GM12878 (cell line): ENCODE measurements at regions not wholly inside any gene's neighbourhood (a gene's known extent, or its start where the extent isn't known, plus 50 kb on each side); places are given as distances from the start of the nearest gene placed in this dataset.

Experiments
- FOS ChIP-seq: IDR thresholded peaks from 3 replicates; pipeline ENCODE4 v1.6.1; 2011; ENCODE audit warnings: borderline replicate concordance; ENCODE audit not compliant: insufficient read length; ENCODE audit errors: extremely low read depth
- POLR2A ChIP-seq: IDR thresholded peaks from 2 replicates; pipeline ENCODE4 v1.6.1; 2011; ENCODE audit warnings: low read depth, mild to moderate bottlenecking, low read length
- TF ChIP-seq, protein P1 (sequence below): IDR thresholded peaks from 2 replicates; pipeline ENCODE4 v1.6.1; 2012; ENCODE audit warnings: mild to moderate bottlenecking, low read depth, low read length

DNA sequence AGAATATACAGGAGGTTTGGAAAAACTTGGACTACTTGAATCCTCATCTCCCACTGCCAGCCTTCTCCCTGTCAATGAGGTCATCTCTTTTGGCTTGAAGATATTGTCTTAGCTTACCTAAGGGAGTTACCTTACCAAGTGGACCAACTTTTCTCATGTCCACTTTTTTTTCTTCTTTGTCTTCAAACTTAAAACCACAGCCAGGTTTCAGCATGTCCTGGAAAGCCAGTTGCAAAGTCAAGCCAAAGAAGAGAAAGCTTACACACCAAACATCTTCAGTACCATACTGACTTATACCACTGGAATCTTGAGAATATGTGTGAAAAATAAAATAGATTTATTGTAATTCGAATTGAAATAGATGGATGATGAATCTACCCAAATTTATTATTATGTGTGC, 520.5 kb downstream of the HTR7 start:
- TF ChIP-seq FOS (no peak), POLR2A (no peak)
- TF ChIP-seq, protein P1, sequence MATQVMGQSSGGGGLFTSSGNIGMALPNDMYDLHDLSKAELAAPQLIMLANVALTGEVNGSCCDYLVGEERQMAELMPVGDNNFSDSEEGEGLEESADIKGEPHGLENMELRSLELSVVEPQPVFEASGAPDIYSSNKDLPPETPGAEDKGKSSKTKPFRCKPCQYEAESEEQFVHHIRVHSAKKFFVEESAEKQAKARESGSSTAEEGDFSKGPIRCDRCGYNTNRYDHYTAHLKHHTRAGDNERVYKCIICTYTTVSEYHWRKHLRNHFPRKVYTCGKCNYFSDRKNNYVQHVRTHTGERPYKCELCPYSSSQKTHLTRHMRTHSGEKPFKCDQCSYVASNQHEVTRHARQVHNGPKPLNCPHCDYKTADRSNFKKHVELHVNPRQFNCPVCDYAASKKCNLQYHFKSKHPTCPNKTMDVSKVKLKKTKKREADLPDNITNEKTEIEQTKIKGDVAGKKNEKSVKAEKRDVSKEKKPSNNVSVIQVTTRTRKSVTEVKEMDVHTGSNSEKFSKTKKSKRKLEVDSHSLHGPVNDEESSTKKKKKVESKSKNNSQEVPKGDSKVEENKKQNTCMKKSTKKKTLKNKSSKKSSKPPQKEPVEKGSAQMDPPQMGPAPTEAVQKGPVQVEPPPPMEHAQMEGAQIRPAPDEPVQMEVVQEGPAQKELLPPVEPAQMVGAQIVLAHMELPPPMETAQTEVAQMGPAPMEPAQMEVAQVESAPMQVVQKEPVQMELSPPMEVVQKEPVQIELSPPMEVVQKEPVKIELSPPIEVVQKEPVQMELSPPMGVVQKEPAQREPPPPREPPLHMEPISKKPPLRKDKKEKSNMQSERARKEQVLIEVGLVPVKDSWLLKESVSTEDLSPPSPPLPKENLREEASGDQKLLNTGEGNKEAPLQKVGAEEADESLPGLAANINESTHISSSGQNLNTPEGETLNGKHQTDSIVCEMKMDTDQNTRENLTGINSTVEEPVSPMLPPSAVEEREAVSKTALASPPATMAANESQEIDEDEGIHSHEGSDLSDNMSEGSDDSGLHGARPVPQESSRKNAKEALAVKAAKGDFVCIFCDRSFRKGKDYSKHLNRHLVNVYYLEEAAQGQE, result no peak
